ENCODE measurements at regions not wholly inside any gene's neighbourhood (a gene's known extent, or its start where the extent isn't known, plus 50 kb on each side); places are given as distances from the start of the nearest gene placed in this dataset.

DNA sequence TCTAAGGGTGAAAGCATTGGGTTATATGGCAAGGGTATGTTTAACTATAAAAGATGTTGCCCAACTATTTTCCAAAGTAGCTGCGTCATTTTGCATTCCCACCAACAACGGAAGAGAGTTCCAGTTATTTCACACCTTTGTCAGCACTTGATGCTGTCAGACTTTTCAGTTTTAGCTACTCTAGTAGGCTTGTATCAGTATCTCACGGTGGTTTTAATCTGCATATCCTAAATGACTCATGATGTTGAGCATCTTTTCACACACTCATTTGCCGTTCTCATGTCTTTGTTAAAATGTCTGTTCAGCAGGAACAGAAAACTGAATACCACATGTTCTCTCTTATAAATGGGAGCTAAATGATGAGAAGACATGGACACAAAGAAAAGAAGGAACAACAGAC, 122.3 kb downstream of the RNASET2 start:
- DNase-seq: no peak
- H3K4me3 ChIP-seq: no peak overlapping the region
- H3K27ac ChIP-seq: no peak overlapping the region
- H3K36me3 ChIP-seq: no peaks in the 10 kb centered on the region
- H3K9me3 ChIP-seq: no peaks in the 10 kb centered on the region
- intact Hi-C loops (cut with DNase I): no loop called here
- H3K27me3 ChIP-seq: no peaks in the 10 kb centered on the region
- TF ChIP-seq POLR2A (IDR thresholded peaks at IDR 0.05) (no peak), EP300 (IDR thresholded peaks at IDR 0.05) (no peak)
- TF ChIP-seq, protein P1, sequence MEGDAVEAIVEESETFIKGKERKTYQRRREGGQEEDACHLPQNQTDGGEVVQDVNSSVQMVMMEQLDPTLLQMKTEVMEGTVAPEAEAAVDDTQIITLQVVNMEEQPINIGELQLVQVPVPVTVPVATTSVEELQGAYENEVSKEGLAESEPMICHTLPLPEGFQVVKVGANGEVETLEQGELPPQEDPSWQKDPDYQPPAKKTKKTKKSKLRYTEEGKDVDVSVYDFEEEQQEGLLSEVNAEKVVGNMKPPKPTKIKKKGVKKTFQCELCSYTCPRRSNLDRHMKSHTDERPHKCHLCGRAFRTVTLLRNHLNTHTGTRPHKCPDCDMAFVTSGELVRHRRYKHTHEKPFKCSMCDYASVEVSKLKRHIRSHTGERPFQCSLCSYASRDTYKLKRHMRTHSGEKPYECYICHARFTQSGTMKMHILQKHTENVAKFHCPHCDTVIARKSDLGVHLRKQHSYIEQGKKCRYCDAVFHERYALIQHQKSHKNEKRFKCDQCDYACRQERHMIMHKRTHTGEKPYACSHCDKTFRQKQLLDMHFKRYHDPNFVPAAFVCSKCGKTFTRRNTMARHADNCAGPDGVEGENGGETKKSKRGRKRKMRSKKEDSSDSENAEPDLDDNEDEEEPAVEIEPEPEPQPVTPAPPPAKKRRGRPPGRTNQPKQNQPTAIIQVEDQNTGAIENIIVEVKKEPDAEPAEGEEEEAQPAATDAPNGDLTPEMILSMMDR (IDR thresholded peaks at IDR 0.05): no peak
- WGBS, 3 donors: 84 to 90% (median 87%) methylated on average over 4 of the region's 4 CpGs
- no peaks in the 10 kb centered on the region for H3K4me1 ChIP-seq (ENCODE audit: insufficient read depth)

DNA sequence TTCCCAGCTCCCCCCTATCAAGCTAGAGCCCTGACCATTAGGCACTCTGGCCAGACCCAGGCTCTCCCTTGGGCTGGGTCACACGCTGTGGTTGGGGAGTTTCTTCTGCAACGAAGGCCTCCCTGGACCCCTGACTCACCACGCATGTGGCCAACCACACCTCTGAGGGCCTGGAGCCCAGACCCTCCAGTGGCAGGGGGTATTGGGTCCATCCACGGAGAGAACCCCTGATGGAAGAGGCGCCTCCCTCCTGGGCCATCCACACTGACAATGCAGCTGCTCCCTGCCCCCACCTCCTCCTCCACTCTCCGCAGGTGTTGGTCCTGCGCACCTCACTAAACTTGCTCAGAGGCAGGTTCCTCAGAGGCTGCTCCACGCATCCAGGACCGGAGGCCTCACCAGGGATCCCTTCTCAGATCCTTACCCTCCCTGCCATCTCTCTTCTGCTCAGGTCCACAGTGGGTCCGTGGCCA, 125.4 kb downstream of the RNASET2 start:
- 92 to 93% (median 93%) methylated on average over 10 of the region's 10 CpGs for WGBS, 3 donors
- intact Hi-C loops (cut with DNase I): no loop called here
- Histone ChIP-seq H3K27ac (no peak overlapping the region), H3K36me3 (no peaks in the 10 kb centered on the region), H3K27me3 (no peaks in the 10 kb centered on the region), H3K4me1 (ENCODE audit: insufficient read depth) (no peaks in the 10 kb centered on the region), H3K4me3 (no peak overlapping the region), H3K9me3 (no peaks in the 10 kb centered on the region)
- DNase-seq: no peak
- TF ChIP-seq POLR2A (IDR thresholded peaks at IDR 0.05) (no peak), EP300 (IDR thresholded peaks at IDR 0.05) (no peak)
- TF ChIP-seq, protein P1 (IDR thresholded peaks at IDR 0.05): no peak

DNA sequence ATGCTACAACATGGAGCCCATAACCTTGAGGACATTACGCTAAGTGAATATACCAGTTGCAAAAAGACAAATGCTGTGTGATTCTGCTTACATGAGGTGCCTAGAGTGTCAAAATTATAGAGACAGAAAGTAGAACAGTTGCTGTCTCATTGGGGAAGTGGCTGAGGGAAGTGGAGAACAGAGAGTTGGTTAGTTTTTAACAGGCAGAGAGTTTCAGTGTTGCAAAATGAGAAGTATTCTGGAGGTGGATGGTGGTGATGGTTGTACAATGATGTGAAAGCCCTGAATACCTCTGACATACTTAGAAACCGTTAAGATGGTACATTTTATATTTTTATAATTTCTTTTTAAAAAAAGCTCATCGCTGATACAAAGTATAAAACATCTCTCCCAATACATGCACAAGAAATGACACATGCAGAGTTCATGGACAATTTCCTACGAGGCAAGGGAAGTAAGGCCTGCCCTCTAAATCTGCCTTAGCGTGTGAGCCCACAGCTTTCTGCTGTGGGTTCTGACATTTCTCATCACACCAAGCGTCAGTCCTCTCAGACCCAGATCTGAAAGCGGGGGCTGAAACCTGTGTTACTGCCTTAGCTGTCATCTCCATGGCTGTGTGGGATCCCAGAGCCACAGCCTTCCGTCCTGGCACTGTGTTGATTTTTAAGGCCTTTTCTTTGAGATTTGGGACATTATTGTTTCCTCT, 126.0 kb downstream of the RNASET2 start:
- TF ChIP-seq POLR2A (IDR thresholded peaks at IDR 0.05) (no peak), EP300 (IDR thresholded peaks at IDR 0.05) (no peak)
- TF ChIP-seq, protein P1 (IDR thresholded peaks at IDR 0.05): no peak
- H3K27me3 ChIP-seq: no peaks in the 10 kb centered on the region
- H3K27ac ChIP-seq: no peak overlapping the region
- H3K4me1 ChIP-seq (ENCODE audit: insufficient read depth): no peaks in the 10 kb centered on the region
- H3K9me3 ChIP-seq: no peaks in the 10 kb centered on the region
- WGBS, 3 donors: 74 to 85% (median 79%) methylated on average over 8 of the region's 8 CpGs
- no peak overlapping the region for H3K4me3 ChIP-seq
- no peaks in the 10 kb centered on the region for H3K36me3 ChIP-seq
- no peak for DNase-seq
- intact Hi-C loops (cut with DNase I): no loop called here

DNA sequence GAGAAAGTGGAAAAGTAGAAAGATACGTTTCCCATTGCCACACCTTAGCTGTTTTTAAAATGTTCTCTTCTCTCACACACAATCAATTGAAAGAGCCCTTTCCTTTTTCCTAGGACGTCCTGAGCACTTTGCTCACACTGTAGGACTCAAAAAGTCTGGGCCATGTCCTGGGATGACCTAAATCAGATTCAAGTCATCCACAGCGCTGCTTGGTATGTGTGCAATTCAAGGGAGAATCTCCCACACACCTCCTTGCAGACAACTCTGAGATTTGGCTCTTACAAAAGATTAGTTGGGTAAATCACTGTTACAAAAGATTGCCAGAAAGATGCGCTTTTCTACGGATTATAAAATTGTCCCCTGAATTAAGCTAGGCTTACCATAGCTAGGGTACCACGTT, 130.1 kb downstream of the RNASET2 start:
- Histone ChIP-seq H3K4me3 (no peak overlapping the region), H3K36me3 (no peaks in the 10 kb centered on the region), H3K9me3 (no peaks in the 10 kb centered on the region), H3K4me1 (ENCODE audit: insufficient read depth) (no peaks in the 10 kb centered on the region), H3K27me3 (no peaks in the 10 kb centered on the region), H3K27ac (no peak overlapping the region)
- intact Hi-C loops (cut with DNase I): no loop called here
- 34 to 43% (median 40%) methylated on average over 6 of the region's 6 CpGs for WGBS, 3 donors
- no peak for DNase-seq
- TF ChIP-seq EP300 (IDR thresholded peaks at IDR 0.05) (no peak), POLR2A (IDR thresholded peaks at IDR 0.05) (no peak)
- TF ChIP-seq, protein P1 (IDR thresholded peaks at IDR 0.05): no peak
